HG02981 (cell line): ENCODE measurements at regions not wholly inside any gene's neighbourhood (a gene's known extent, or its start where the extent isn't known, plus 50 kb on each side); places are given as distances from the start of the nearest gene placed in this dataset.

Source experiments
- ATAC-seq: cut with Tn5 transposase; IDR thresholded peaks from one replicate; pipeline ENCODE4 v1.9.1; 2021; ENCODE audit warnings: mild to moderate bottlenecking, moderate library complexity; ENCODE audit not compliant: unreplicated experiment

DNA sequence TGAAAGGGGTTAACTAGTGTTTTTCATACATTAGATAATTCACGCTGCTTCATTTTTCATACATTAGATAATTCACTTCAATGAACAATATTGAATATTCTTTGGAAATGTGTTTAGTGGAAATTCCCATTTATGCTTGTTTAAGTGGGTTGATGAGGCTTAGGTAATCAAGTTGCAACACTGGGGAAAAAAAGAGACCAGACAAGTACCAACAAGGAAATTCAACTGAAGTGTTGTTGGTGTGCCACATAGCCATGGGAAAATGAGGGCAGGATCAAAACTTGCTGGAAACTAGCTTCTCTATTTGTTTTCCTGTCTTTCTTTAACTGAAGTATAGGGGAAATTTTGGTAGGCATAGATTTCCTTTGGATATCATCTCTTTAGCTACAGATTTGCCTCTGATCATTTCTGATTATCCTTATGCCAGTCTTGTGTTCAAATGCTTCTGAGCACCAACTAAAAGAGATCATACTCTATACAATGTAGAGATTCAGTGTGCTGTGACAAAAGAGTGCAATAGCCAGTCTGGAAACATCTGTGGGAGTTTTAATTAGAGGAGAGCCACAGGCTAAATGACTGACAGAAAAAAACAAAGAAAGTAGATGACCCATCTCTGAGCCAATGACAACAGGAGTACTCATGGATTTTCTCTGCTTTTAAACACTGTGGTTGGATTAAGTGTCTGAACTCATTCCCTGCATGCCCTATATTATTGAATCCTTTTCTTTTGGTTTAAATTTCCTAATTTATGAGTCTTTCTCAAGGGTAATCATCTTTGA, 67.6 kb upstream of the CTSC start:
- no peak for ATAC-seq

- no peak for ATAC-seq
These were observed 66.9 kb upstream of the CTSC start for GRCh38 chr11:88404391-88404790.

GRCh38 chr11:88402784-88403183, 65.2 kb upstream of the CTSC start:
- no peak for ATAC-seq

DNA sequence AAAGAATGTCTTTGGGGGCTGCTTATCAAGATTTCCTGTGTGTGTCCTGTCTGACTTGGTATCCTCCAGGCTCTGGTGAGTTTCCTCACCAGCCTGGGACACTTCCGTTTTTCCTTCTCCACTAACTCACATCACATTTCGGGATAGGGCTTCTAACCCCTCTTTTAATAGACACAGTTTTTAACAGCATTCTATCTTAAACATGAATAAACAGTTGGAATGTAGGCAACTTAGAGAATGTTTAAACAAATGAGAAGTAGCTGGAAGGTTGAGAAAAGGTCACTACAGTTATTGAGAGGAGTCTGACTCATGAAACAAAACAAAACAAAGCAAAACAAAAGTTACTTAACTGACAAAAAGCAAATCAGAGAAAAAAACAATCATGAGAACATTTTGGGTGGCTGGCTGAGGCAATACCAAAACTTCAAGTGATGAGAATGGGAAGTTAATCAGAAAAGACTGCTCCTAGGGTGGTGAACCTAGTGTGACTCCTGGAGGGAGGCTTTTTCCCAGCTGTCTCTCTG, 64.7 kb upstream of the CTSC start:
- ATAC-seq: no peak

- ATAC-seq: no peak
These were observed 61.4 kb upstream of the CTSC start for GRCh38 chr11:88398791-88399570.

GRCh38 chr11:88398372-88398771, 60.8 kb upstream of the CTSC start:
- ATAC-seq: no peak

- ATAC-seq: no peak
These were observed 52.7 kb upstream of the CTSC start for GRCh38 chr11:88390254-88390653.

GRCh38 chr11:88387957-88388356, 50.4 kb upstream of the CTSC start:
- ATAC-seq: no peak
